ENCODE measurements at regions not wholly inside any gene's neighbourhood (a gene's known extent, or its start where the extent isn't known, plus 50 kb on each side); places are given as distances from the start of the nearest gene placed in this dataset.

GRCh38 chr9:18229992-18230676, 243.8 kb upstream of the ADAMTSL1 start:
- DNase-seq (ENCODE audit: low spot score), result no peak
- Histone ChIP-seq H3K27ac (ENCODE audit: poor library complexity, severe bottlenecking) (no peak overlapping the region), H3K4me3 (ENCODE audit: severe bottlenecking) (no peak overlapping the region), H3K9me3 (ENCODE audit: severe bottlenecking) (no peaks in the 10 kb centered on the region), H3K36me3 (ENCODE audit: low read depth) (no peaks in the 10 kb centered on the region), H3K27me3 (ENCODE audit: insufficient read depth, poor library complexity, severe bottlenecking) (no peaks in the 10 kb centered on the region), H3K4me1 (ENCODE audit: insufficient read depth, poor library complexity, severe bottlenecking) (no peaks in the 10 kb centered on the region)
- no peak for TF ChIP-seq CTCF (IDR thresholded peaks at IDR 0.05; ENCODE audit: poor library complexity, severe bottlenecking)
- ATAC-seq (ENCODE audit: low read depth), result no peak

GRCh38 chr9:18233311-18233710, 240.6 kb upstream of the ADAMTSL1 start:
- ATAC-seq (ENCODE audit: low read depth) (no peak), DNase-seq (ENCODE audit: low spot score) (no peak)
- Histone ChIP-seq H3K27ac (ENCODE audit: poor library complexity, severe bottlenecking) (no peak overlapping the region), H3K27me3 (ENCODE audit: insufficient read depth, poor library complexity, severe bottlenecking) (no peaks in the 10 kb centered on the region), H3K36me3 (ENCODE audit: low read depth) (no peaks in the 10 kb centered on the region), H3K4me3 (ENCODE audit: severe bottlenecking) (no peak overlapping the region), H3K4me1 (ENCODE audit: insufficient read depth, poor library complexity, severe bottlenecking) (peaks cover 13% of the 10 kb centered on the region), H3K9me3 (ENCODE audit: severe bottlenecking) (no peaks in the 10 kb centered on the region)
- TF ChIP-seq CTCF (IDR thresholded peaks at IDR 0.05; ENCODE audit: poor library complexity, severe bottlenecking), result no peak

GRCh38 chr9:18233776-18234445, 240.0 kb upstream of the ADAMTSL1 start:
- Histone ChIP-seq H3K9me3 (ENCODE audit: severe bottlenecking) (no peaks in the 10 kb centered on the region), H3K36me3 (ENCODE audit: low read depth) (no peaks in the 10 kb centered on the region), H3K27me3 (ENCODE audit: insufficient read depth, poor library complexity, severe bottlenecking) (no peaks in the 10 kb centered on the region), H3K4me1 (ENCODE audit: insufficient read depth, poor library complexity, severe bottlenecking) (peaks cover 19% of the 10 kb centered on the region), H3K4me3 (ENCODE audit: severe bottlenecking) (no peak overlapping the region), H3K27ac (ENCODE audit: poor library complexity, severe bottlenecking) (no peak overlapping the region)
- TF ChIP-seq CTCF (IDR thresholded peaks at IDR 0.05; ENCODE audit: poor library complexity, severe bottlenecking), result no peak
- DNase-seq (ENCODE audit: low spot score) (no peak), ATAC-seq (ENCODE audit: low read depth) (no peak)

GRCh38 chr9:18235181-18235908, 238.6 kb upstream of the ADAMTSL1 start:
- Histone ChIP-seq H3K4me1 (ENCODE audit: insufficient read depth, poor library complexity, severe bottlenecking) (peaks cover 30% of the 10 kb centered on the region), H3K27me3 (ENCODE audit: insufficient read depth, poor library complexity, severe bottlenecking) (no peaks in the 10 kb centered on the region), H3K27ac (ENCODE audit: poor library complexity, severe bottlenecking) (no peak overlapping the region), H3K9me3 (ENCODE audit: severe bottlenecking) (no peaks in the 10 kb centered on the region), H3K36me3 (ENCODE audit: low read depth) (no peaks in the 10 kb centered on the region), H3K4me3 (ENCODE audit: severe bottlenecking) (no peak overlapping the region)
- ATAC-seq (ENCODE audit: low read depth) (no peak), DNase-seq (ENCODE audit: low spot score) (no peak)
- TF ChIP-seq CTCF (IDR thresholded peaks at IDR 0.05; ENCODE audit: poor library complexity, severe bottlenecking), result no peak

All from RWPE2 (cell line).